Cerebellar cortex (tissue), 1 donor: ENCODE measurements at regions not wholly inside any gene's neighbourhood (a gene's known extent, or its start where the extent isn't known, plus 50 kb on each side); places are given as distances from the start of the nearest gene placed in this dataset.

Experiments
- DNase-seq: peaks from one replicate; pipeline ENCODE4 v3.0.0-alpha.2; 2015; ENCODE audit warnings: low spot score

GRCh38 chr2:147648471-147648870 lies 196.4 kb upstream of the ACVR2A start:
- no peak for DNase-seq

- DNase-seq, result no peak
Measured at GRCh38 chr2:147647816-147648215, 197.0 kb upstream of the ACVR2A start.

- DNase-seq, result no peak
Measured at GRCh38 chr2:147646818-147647468, 197.9 kb upstream of the ACVR2A start.

GRCh38 chr2:147644491-147644890 lies 200.3 kb upstream of the ACVR2A start:
- DNase-seq, result no peak

GRCh38 chr2:147642765-147643164 lies 202.1 kb upstream of the ACVR2A start:
- DNase-seq, result no peak

- no peak for DNase-seq
Measured at GRCh38 chr2:147641651-147642050, 203.2 kb upstream of the ACVR2A start.

- DNase-seq, result no peak
Measured at GRCh38 chr2:147639891-147640290, 204.9 kb upstream of the ACVR2A start.

- DNase-seq, result no peak
Measured at GRCh38 chr2:147639386-147639785, 205.4 kb upstream of the ACVR2A start.

GRCh38 chr2:147636886-147637285 lies 207.9 kb upstream of the ACVR2A start:
- DNase-seq, result no peak

- DNase-seq, result no peak
Measured at GRCh38 chr2:147636238-147636882, 208.5 kb upstream of the ACVR2A start.

GRCh38 chr2:147634826-147635225 lies 210.0 kb upstream of the ACVR2A start:
- no peak for DNase-seq

- DNase-seq, result no peak
Measured at GRCh38 chr2:147632198-147632597, 212.6 kb upstream of the ACVR2A start.

- no peak for DNase-seq
Measured at GRCh38 chr2:147631294-147631693, 213.5 kb upstream of the ACVR2A start.

GRCh38 chr2:147630585-147630984 lies 214.2 kb upstream of the ACVR2A start:
- no peak for DNase-seq

GRCh38 chr2:147628971-147629421 lies 215.8 kb upstream of the ACVR2A start:
- no peak for DNase-seq

- DNase-seq, result no peak
Measured at GRCh38 chr2:147623328-147623727, 221.5 kb upstream of the ACVR2A start.

GRCh38 chr2:147621656-147622197 lies 223.1 kb upstream of the ACVR2A start:
- no peak for DNase-seq

GRCh38 chr2:147619808-147620207 lies 225.0 kb upstream of the ACVR2A start:
- DNase-seq, result no peak

GRCh38 chr2:147615726-147616125 lies 229.1 kb upstream of the ACVR2A start:
- no peak for DNase-seq

GRCh38 chr2:147614979-147615470 lies 229.8 kb upstream of the ACVR2A start:
- no peak for DNase-seq

GRCh38 chr2:147614471-147614870 lies 230.4 kb upstream of the ACVR2A start:
- DNase-seq, result no peak

- no peak for DNase-seq
Measured at GRCh38 chr2:147610496-147611040, 234.3 kb upstream of the ACVR2A start.

GRCh38 chr2:147609301-147609700 lies 235.5 kb upstream of the ACVR2A start:
- DNase-seq, result no peak
